GM12872 (cell line): ENCODE measurements at regions not wholly inside any gene's neighbourhood (a gene's known extent, or its start where the extent isn't known, plus 50 kb on each side); places are given as distances from the start of the nearest gene placed in this dataset.

Experiments used
- CTCF ChIP-seq: IDR thresholded peaks from 3 replicates; pipeline ENCODE4 v1.5.1; 2011; ENCODE audit warnings: low read depth, mild to moderate bottlenecking, low read length, moderate library complexity; ENCODE audit not compliant: insufficient read depth

- no peak for TF ChIP-seq CTCF
These were observed 61.3 kb upstream of the TAMM41 start for GRCh38 chr3:11907667-11908660.

- TF ChIP-seq CTCF = no peak
These were observed 62.5 kb upstream of the TAMM41 start for GRCh38 chr3:11908981-11909698.

- TF ChIP-seq CTCF = no peak
These were observed 63.0 kb upstream of the TAMM41 start for GRCh38 chr3:11909726-11910125.

- TF ChIP-seq CTCF = no peak
These were observed 64.4 kb upstream of the TAMM41 start for GRCh38 chr3:11910971-11911531.

GRCh38 chr3:11913316-11913715 is 66.6 kb upstream of the TAMM41 start:
- no peak for TF ChIP-seq CTCF

- TF ChIP-seq CTCF = no peak
These were observed 67.4 kb upstream of the TAMM41 start for GRCh38 chr3:11914041-11914440.

GRCh38 chr3:11914651-11915050 is 68.0 kb upstream of the TAMM41 start:
- no peak for TF ChIP-seq CTCF
